ENCODE measurements at regions not wholly inside any gene's neighbourhood (a gene's known extent, or its start where the extent isn't known, plus 50 kb on each side); places are given as distances from the start of the nearest gene placed in this dataset.

GRCh38 chr11:43124272-43124935 is 187.4 kb upstream of the API5 start:
- no peak overlapping the region for H3K4me3 ChIP-seq (ENCODE audit: low read depth, low read length)
- DNase-seq (ENCODE audit: low read depth): no peak
- TF ChIP-seq CTCF (IDR thresholded peaks at IDR 0.05; ENCODE audit: control insufficient read depth, extremely low read depth, insufficient read depth): no peak

GRCh38 chr11:43129329-43129728 is 182.5 kb upstream of the API5 start:
- no peak for TF ChIP-seq CTCF (IDR thresholded peaks at IDR 0.05; ENCODE audit: control insufficient read depth, extremely low read depth, insufficient read depth)
- no peak for DNase-seq (ENCODE audit: low read depth)
- no peak overlapping the region for H3K4me3 ChIP-seq (ENCODE audit: low read depth, low read length)

- H3K4me3 ChIP-seq (ENCODE audit: low read depth, low read length): no peak overlapping the region
- peak; percentile 54 for DNase-seq (ENCODE audit: low read depth)
- TF ChIP-seq CTCF (IDR thresholded peaks at IDR 0.05; ENCODE audit: control insufficient read depth, extremely low read depth, insufficient read depth): peak; percentile 83
Measured at GRCh38 chr11:43130616-43131015, 181.2 kb upstream of the API5 start.

GRCh38 chr11:43135966-43136534 is 175.7 kb upstream of the API5 start:
- no peak for DNase-seq (ENCODE audit: low read depth)
- no peak for TF ChIP-seq CTCF (IDR thresholded peaks at IDR 0.05; ENCODE audit: control insufficient read depth, extremely low read depth, insufficient read depth)

GRCh38 chr11:43138621-43139140 is 173.1 kb upstream of the API5 start:
- H3K4me3 ChIP-seq (ENCODE audit: low read depth, low read length): no peak overlapping the region
- DNase-seq (ENCODE audit: low read depth): no peak
- TF ChIP-seq CTCF (IDR thresholded peaks at IDR 0.05; ENCODE audit: control insufficient read depth, extremely low read depth, insufficient read depth): no peak

More at GRCh38 chr11:43135966-43136534, 175.7 kb upstream of the API5 start:
- H3K4me3 ChIP-seq (ENCODE audit: low read depth, low read length): no peak overlapping the region

- TF ChIP-seq CTCF (IDR thresholded peaks at IDR 0.05; ENCODE audit: control insufficient read depth, extremely low read depth, insufficient read depth): no peak
Measured at GRCh38 chr11:43145653-43146052, 166.1 kb upstream of the API5 start.

More at GRCh38 chr11:43145653-43146052, 166.1 kb upstream of the API5 start:
- DNase-seq (ENCODE audit: low read depth): no peak
- H3K4me3 ChIP-seq (ENCODE audit: low read depth, low read length): no peak overlapping the region
